Keratinocyte (primary cell): ENCODE measurements at regions not wholly inside any gene's neighbourhood (a gene's known extent, or its start where the extent isn't known, plus 50 kb on each side); places are given as distances from the start of the nearest gene placed in this dataset.

Experiments used
- CTCF ChIP-seq, 3 experiments: IDR thresholded peaks in 1 of 3; conservative IDR thresholded peaks in 1 of 3; optimal IDR thresholded peaks in 1 of 3; 2 replicates in 2 of 3; 3 replicates in 1 of 3; pipeline versions ENCODE3 to v1.5.1; 2011; ENCODE audit warnings: low read length in 3 of 3, mild to moderate bottlenecking in 3 of 3, moderate library complexity in 2 of 3, control low read depth in 1 of 3, inconsistent platforms in 1 of 3; ENCODE audit not compliant: insufficient read depth in 2 of 3; ENCODE audit errors: extremely low read depth in 1 of 3
- EZH2 ChIP-seq: IDR thresholded peaks from one replicate; pipeline ENCODE4 v1.6.1; 2012; ENCODE audit warnings: inconsistent platforms, mild to moderate bottlenecking, low read length, moderate library complexity

DNA sequence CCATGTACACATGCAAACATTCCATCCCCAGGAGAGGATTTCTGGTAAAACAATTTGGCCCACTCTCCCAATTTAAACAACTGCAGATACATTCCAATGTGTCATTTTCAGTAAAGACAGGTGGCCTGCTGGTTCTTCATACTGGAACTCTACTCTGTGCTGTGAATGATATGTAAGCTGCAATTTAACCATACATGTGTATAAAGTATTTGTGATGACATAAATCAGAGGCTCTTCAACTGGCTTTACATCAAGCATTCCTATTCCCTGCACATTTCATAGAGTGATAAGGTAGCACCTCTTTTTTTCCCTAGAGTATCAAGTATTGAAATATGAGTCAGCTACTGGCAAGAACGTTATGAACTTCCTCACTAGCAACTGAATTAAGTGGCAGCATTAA, 649.5 kb upstream of the ADGRL2 start:
- TF ChIP-seq CTCF (optimal IDR thresholded peaks at IDR 0.05 in 1 of 3, IDR thresholded peaks at IDR 0.05 in 1 of 3, conservative IDR thresholded peaks at IDR 0.05 in 1 of 3; ENCODE audit: extremely low read depth in 1 of 3, insufficient read depth in 2 of 3, low read length in 3 of 3) (no peak), EZH2 (no peak)
